HPDE6-E6E7 (cell line): ENCODE measurements at regions not wholly inside any gene's neighbourhood (a gene's known extent, or its start where the extent isn't known, plus 50 kb on each side); places are given as distances from the start of the nearest gene placed in this dataset.

Experiments
- DNase-seq: peaks from one replicate; pipeline ENCODE4 v3.0.0; 2011; ENCODE audit warnings: missing footprints; ENCODE audit errors: extremely low spot score

GRCh38 chr11:108994887-108995286 lies 330.0 kb downstream of the DDX10 start:
- no peak for DNase-seq

- no peak for DNase-seq
These were observed 333.0 kb downstream of the DDX10 start for GRCh38 chr11:108997826-108998225.

GRCh38 chr11:109000531-109000930 lies 335.7 kb downstream of the DDX10 start:
- no peak for DNase-seq

- no peak for DNase-seq
These were observed 336.7 kb downstream of the DDX10 start for GRCh38 chr11:109001585-109001984.

- DNase-seq: no peak
These were observed 348.1 kb downstream of the DDX10 start for GRCh38 chr11:109012991-109013390.

- peak; percentile 22 for DNase-seq
These were observed 350.4 kb downstream of the DDX10 start for GRCh38 chr11:109015283-109015682.

- DNase-seq: no peak
These were observed 351.9 kb downstream of the DDX10 start for GRCh38 chr11:109016724-109017123.

GRCh38 chr11:109017489-109017888 lies 352.6 kb downstream of the DDX10 start:
- DNase-seq: no peak

- DNase-seq: no peak
These were observed 353.8 kb downstream of the DDX10 start for GRCh38 chr11:109018639-109019038.

- DNase-seq: no peak
These were observed 354.6 kb downstream of the DDX10 start for GRCh38 chr11:109019342-109019936.

GRCh38 chr11:109023036-109023435 lies 358.2 kb downstream of the DDX10 start:
- no peak for DNase-seq

GRCh38 chr11:109026891-109027489 lies 362.1 kb downstream of the DDX10 start:
- DNase-seq: no peak

GRCh38 chr11:109027851-109028250 lies 363.0 kb downstream of the DDX10 start:
- no peak for DNase-seq

GRCh38 chr11:109029927-109030326 lies 365.1 kb downstream of the DDX10 start:
- no peak for DNase-seq

GRCh38 chr11:109033627-109034338 lies 368.9 kb downstream of the DDX10 start:
- no peak for DNase-seq

GRCh38 chr11:109034339-109034696 lies 369.4 kb downstream of the DDX10 start:
- no peak for DNase-seq

- no peak for DNase-seq
These were observed 370.4 kb downstream of the DDX10 start for GRCh38 chr11:109035284-109035683.

- no peak for DNase-seq
These were observed 371.1 kb downstream of the DDX10 start for GRCh38 chr11:109036011-109036410.

- DNase-seq: no peak
These were observed 373.2 kb downstream of the DDX10 start for GRCh38 chr11:109037856-109038780.

- DNase-seq: no peak
These were observed 374.7 kb downstream of the DDX10 start for GRCh38 chr11:109039611-109040010.

- no peak for DNase-seq
These were observed 375.4 kb downstream of the DDX10 start for GRCh38 chr11:109040303-109040702.

- no peak for DNase-seq
These were observed 377.0 kb downstream of the DDX10 start for GRCh38 chr11:109041876-109042275.
